NB4 (cell line): ENCODE measurements at regions not wholly inside any gene's neighbourhood (a gene's known extent, or its start where the extent isn't known, plus 50 kb on each side); places are given as distances from the start of the nearest gene placed in this dataset.

Source experiments
- DNase-seq: peaks from one replicate; pipeline ENCODE4 v3.0.0; 2010; ENCODE audit warnings: low read depth
- H3K4me3 ChIP-seq: one replicate; pipeline ENCODE4 v1.5.1; 2011; ENCODE audit warnings: mild to moderate bottlenecking, low read depth, low read length, moderate library complexity
- MYC ChIP-seq: IDR thresholded peaks from 2 replicates; pipeline ENCODE4 v1.6.1; 2011; ENCODE audit warnings: low read depth, low read length
- POLR2A ChIP-seq: IDR thresholded peaks from 2 replicates; pipeline ENCODE4 v1.6.1; 2011; ENCODE audit warnings: mild to moderate bottlenecking; ENCODE audit not compliant: insufficient read length; ENCODE audit errors: extremely low read depth
- TF ChIP-seq, protein P1 (sequence below): IDR thresholded peaks from one replicate; pipeline ENCODE4 v1.5.1; 2012; ENCODE audit warnings: low read depth, low read length
- TF ChIP-seq, protein P2 (sequence below): IDR thresholded peaks from 2 replicates; pipeline ENCODE4 v1.6.1; 2011; ENCODE audit warnings: low read depth, low read length

GRCh38 chr14:51806026-51807023 lies 54.1 kb upstream of the GNG2 start:
- no peak for DNase-seq
- H3K4me3 ChIP-seq: no peak overlapping the region
- no peak for TF ChIP-seq MYC
- TF ChIP-seq, protein P1, sequence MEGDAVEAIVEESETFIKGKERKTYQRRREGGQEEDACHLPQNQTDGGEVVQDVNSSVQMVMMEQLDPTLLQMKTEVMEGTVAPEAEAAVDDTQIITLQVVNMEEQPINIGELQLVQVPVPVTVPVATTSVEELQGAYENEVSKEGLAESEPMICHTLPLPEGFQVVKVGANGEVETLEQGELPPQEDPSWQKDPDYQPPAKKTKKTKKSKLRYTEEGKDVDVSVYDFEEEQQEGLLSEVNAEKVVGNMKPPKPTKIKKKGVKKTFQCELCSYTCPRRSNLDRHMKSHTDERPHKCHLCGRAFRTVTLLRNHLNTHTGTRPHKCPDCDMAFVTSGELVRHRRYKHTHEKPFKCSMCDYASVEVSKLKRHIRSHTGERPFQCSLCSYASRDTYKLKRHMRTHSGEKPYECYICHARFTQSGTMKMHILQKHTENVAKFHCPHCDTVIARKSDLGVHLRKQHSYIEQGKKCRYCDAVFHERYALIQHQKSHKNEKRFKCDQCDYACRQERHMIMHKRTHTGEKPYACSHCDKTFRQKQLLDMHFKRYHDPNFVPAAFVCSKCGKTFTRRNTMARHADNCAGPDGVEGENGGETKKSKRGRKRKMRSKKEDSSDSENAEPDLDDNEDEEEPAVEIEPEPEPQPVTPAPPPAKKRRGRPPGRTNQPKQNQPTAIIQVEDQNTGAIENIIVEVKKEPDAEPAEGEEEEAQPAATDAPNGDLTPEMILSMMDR: no peak

GRCh38 chr14:51807356-51807755 lies 53.1 kb upstream of the GNG2 start:
- no peak for DNase-seq
- TF ChIP-seq, protein P2, sequence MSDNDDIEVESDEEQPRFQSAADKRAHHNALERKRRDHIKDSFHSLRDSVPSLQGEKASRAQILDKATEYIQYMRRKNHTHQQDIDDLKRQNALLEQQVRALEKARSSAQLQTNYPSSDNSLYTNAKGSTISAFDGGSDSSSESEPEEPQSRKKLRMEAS: no peak
- TF ChIP-seq POLR2A (no peak), MYC (no peak)
- TF ChIP-seq, protein P1: no peak

More at GRCh38 chr14:51807356-51807755, 53.1 kb upstream of the GNG2 start:
- H3K4me3 ChIP-seq: no peak overlapping the region
